GM18519 (cell line): ENCODE measurements at regions not wholly inside any gene's neighbourhood (a gene's known extent, or its start where the extent isn't known, plus 50 kb on each side); places are given as distances from the start of the nearest gene placed in this dataset.

Source experiments
- ATAC-seq: cut with Tn5 transposase; IDR thresholded peaks from one replicate; pipeline ENCODE4 v1.9.1; 2021; ENCODE audit warnings: mild to moderate bottlenecking, moderate library complexity; ENCODE audit not compliant: unreplicated experiment, low FRiP score

GRCh38 chr4:81839347-81840042 lies 367.8 kb upstream of the RASGEF1B start:
- no peak for ATAC-seq

- ATAC-seq: no peak
Observed at GRCh38 chr4:81838586-81838985, 366.9 kb upstream of the RASGEF1B start.

GRCh38 chr4:81836716-81837115 lies 365.0 kb upstream of the RASGEF1B start:
- ATAC-seq: no peak

DNA sequence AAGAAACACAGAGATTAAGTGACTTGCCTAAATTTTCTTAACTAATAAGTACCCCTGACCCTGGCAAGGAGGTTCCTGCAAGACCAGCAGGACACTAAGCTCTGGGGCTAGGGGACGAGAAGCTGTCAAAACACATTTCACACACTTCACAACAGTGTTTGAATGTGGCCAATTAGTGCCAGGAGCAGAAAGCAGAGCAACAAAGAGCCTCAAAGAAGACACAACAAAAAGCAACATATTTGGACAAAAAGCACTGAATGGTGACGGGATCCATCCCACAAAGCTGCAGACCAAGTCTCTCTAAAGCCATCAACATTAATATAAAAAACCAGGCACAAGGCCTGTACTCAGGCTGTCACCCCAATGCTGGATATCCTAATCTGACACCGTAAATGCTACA lies 361.9 kb upstream of the RASGEF1B start:
- ATAC-seq: no peak

DNA sequence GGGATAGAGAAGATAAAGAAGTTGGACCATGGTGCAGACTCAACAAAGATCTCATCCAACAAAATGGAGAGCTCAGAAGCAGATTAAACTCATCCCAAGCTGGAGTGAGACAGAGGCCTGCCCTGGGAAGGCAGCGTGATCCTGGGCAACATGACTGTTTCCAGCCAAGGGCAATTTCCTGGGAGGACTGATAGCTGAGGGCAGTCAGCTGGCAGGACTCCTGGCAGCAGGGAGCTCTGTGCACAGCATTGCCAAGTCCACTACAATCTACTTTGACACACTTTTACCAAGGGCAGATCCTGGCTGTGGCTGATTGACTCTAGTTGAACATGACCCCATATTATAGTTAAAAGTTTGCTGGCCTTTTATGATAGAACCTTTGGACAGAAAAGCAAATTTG lies 357.3 kb upstream of the RASGEF1B start:
- no peak for ATAC-seq

- ATAC-seq: peak; percentile 84
Observed at GRCh38 chr4:81827577-81828202, 356.0 kb upstream of the RASGEF1B start.

GRCh38 chr4:81826817-81827424 lies 355.2 kb upstream of the RASGEF1B start:
- no peak for ATAC-seq

DNA sequence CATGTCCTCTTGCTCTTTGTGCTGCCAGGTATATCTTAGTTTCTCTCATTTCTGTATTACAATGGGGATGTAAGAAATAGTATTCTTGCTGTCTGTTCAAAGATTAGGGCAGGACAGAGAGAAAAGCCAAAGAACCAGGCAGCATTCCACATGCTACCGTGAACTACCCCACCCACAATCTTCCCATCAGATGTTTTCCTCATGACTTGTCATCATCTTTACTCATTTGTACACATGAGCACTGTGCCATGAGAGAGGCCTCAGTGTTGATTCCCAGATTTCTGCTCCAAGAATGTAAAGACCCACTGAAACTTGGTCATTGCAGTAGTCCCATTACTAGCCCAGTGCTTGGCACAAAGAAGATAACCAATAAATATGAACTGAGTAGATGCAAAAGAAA lies 354.6 kb upstream of the RASGEF1B start:
- no peak for ATAC-seq

DNA sequence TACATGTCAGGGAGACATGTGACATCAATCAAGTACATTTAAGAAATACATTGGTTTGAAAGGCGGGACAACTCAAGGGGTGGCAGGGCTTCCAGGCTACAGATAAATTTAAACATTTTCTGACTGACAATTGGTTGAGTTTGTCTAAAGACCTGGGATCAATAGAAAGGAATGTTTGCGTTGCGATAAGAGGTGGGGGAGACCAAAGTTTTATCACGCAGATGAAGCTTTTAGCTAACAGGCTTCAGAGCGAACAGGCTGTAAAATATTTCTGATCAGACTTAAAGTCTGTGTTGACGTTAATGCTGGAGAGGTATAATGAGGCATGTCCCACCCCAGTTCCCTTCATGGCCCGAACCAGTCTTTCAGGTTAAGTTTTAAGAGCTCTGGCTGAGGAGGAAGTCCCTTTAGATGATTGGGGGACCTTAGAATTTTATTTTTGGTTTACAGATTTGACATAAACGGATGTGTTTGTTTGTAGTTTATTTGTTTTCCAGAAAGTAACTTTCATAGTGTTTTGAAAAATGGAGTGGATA lies 346.7 kb upstream of the RASGEF1B start:
- no peak for ATAC-seq

DNA sequence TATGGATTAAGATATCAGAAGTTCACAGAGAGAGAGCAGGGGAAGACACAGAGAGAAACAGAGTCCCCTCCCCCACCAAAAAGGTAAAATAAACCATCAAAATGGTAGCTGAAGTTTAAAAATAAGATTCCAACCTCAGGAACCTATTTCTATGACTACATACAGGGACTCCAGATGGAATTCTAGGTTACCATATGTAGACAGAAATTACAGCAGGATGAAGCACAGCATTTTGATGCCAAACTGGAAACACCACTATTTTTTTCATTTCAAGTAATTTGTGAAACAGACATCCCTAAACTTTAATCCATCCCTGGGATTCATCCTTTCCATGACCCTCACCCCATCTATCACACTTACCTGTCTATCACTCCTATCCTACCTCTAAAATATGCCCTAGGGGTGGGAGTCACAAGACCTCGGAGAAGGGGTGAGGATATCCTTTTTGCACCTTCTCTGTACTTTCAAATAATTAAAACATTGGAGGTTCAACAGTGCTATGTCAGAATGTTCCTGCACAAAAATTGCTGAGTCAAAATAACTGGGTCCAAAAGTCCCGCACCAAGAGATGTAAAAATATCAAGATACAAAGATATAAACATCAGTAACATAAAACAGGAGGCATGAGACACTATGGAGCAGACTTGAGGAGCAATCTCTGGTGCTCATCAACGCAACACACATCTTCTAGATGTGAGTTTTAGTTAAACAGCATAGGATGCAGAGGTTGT lies 344.5 kb upstream of the RASGEF1B start:
- no peak for ATAC-seq

- ATAC-seq: no peak
Observed at GRCh38 chr4:81814987-81815541, 343.4 kb upstream of the RASGEF1B start.

- no peak for ATAC-seq
Observed at GRCh38 chr4:81811562-81812293, 340.0 kb upstream of the RASGEF1B start.

DNA sequence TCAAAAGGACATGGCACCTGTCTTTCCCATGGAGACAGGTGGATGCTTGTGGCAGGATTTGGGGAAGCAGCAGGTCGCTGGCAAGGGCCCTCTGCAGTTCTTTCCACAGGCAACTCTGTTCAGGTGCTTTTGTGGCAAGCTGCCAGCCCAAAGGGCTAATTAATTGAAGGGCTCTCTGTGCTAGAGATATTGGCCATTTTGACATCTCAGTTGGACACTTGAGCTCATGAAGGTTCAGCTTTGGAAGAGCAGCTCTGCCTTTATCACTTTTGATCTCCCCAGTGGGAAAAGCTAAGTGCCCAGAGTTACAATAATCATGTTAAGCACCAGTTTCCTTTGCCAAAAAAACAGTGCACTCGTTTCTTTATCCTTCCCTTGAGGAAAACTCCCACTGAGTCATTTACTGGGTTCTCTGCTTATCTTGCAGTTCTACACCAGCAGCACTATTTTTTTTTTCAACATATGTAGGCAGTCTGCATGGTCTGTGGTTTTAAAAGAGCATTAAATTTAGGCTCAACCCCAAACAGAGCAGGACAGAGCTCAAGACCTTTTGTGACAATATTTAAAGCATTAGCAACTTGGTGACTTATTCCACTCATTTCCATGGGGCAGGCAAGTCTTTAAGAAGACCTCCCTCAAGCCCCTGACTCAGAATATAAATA lies 336.4 kb upstream of the RASGEF1B start:
- no peak for ATAC-seq

DNA sequence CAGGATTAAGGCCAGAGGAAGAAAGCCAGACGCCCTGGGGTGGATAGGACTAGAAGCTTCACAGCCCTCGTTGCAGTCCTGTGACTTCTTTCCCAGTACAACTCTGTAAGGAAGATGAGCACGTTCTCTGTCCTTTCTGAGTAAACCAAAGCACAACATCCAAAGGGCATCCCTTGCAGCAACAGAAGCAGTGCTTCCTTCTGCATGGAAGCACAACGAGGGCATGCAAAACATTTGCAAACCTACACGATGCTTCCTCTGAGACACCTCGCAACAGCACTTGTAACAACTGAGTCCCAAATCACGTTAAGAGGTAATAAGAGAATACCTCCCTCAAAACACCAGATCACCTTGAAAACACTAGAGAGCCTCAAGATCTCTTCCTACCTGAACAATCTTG lies 335.7 kb upstream of the RASGEF1B start:
- no peak for ATAC-seq

DNA sequence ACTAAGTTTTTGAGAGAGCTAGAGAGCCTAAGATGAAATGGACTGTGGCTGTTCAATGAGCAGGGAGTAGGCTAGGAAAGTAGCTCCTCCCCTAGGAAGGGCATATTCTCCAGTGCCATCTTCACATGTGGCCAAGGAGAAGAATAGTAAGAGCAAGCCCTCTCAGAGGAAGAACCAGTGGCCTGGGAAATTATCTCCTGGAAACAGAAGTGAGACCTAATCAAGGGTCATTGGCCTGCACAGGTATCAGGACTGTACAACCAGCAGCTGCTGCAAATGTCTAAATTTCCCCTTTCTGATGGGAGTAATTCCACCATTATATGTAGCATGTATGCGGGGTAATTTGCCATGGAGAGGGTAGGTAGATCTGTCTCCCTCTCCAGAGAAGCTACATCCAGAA lies 334.8 kb upstream of the RASGEF1B start:
- no peak for ATAC-seq

GRCh38 chr4:81804849-81805248 lies 333.1 kb upstream of the RASGEF1B start:
- ATAC-seq: no peak

DNA sequence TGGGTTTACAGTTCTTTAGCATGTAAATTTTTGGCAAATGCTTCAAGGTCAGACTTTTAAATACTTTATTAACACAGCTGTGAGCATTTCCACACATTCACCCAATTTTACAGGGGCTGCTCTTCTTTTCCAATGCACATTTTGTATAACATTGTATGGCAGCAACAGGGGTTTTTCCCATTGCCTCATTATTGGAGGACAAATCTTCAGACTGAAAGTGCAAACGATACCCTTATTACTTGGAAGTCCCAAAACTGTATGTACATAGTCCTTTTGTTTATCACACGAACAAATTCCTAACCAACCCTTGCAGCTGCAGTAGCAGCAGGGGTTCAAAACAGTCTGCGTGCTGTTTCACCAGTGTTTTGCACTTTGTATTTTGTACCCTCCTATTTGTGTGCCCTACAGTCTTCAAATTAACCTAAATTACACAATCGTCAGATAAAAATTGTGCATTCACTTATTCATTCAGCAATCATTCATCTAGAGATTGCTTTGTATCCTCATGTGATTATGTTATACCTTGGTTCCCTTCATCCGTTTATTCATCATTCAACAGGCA lies 330.7 kb upstream of the RASGEF1B start:
- ATAC-seq: no peak

DNA sequence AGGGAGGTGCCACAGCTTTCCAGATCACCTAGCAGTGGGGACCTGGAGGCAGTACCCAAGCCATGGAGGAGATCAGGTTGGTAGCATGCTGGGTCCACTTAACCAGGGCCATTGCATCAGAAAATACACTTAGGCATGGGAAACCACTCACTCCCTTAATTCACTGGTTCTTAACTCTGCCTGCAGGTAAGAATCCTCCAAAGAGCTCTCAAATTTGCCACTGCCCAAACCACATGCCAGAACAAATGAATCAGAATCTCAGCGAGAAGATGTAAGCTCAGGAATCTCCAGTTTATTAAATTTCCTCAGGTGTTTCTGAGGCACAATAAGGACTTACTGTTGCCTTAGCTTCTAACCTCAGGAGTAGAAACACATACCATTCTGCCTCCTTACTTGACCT lies 327.7 kb upstream of the RASGEF1B start:
- ATAC-seq: no peak

DNA sequence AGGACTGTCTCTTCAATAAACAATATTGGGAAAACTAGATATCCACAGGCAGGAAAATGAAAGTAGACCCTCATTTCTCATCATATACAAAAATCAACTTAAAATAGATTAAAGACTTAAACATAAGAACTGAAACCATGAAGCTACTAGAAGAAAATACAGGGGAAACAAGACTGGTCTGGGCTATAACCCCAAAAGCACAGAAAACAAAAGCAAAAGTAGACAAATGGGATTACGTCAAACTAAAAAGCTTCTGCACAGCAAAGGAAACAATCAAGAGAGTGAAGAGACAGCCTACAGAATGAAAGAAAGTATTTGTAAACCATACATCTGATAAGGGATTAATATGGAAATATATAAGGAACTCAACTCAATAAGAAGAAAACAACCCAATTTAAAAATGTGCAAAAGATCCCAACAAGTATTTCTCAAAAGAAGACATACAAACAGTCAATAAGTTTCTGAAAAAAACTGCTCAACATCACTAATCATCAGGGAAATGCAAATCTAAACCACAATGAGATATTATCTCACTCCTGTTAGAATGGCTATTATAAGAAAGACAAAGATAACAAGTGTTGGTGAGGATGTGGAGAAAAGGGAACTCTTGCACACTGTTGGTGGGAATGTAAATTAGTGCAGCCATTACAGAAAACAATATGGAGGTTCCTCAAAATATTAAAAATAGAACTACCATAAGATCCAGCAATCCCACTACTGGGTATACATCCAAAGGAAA lies 325.3 kb upstream of the RASGEF1B start:
- no peak for ATAC-seq
